ENCODE measurements at regions not wholly inside any gene's neighbourhood (a gene's known extent, or its start where the extent isn't known, plus 50 kb on each side); places are given as distances from the start of the nearest gene placed in this dataset.
"Not testable (repeated sequence)": the region's sequence is repeated elsewhere in the genome, so short reads cannot be mapped to it uniquely, and the experiment has no call there.

- TF ChIP-seq CTCF (IDR thresholded peaks at IDR 0.05; ENCODE audit: extremely low read depth, insufficient read depth, missing control alignments): no peak
- in situ Hi-C loops (cut with MboI; ENCODE audit: low pct_unique_long_range_greater_than_20kb, low sequenced_read_pairs, unreplicated experiment): no loop called here
- DNase-seq (ENCODE audit: low spot score): no peak
These were observed 433.1 kb upstream of the KCNMB2 start for GRCh38 chr3:178103140-178103539.

- DNase-seq (ENCODE audit: low spot score): no peak
- no peak for TF ChIP-seq CTCF (IDR thresholded peaks at IDR 0.05; ENCODE audit: extremely low read depth, insufficient read depth, missing control alignments)
- in situ Hi-C loops (cut with MboI; ENCODE audit: low pct_unique_long_range_greater_than_20kb, low sequenced_read_pairs, unreplicated experiment): no loop called here
These were observed 428.4 kb upstream of the KCNMB2 start for GRCh38 chr3:178107804-178108203.

DNA sequence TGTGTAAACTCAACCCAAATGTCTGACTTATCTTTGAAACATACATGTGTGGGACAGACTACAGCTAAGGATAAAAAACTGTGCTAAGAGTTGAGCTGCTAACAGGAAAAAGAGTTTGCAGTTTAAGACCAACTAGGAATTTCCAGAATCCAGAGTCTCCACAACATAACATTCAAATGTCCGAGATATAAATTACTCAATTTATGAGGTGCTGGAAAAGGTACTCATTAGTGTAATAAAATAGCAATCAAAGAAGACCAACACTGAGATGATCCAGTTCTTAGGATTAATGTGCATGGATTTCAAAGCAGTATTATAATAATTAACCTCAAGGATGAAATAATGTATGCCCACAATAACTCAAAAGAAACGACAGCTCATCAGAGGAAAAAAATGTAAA lies 426.5 kb upstream of the KCNMB2 start:
- in situ Hi-C loops (cut with MboI; ENCODE audit: low pct_unique_long_range_greater_than_20kb, low sequenced_read_pairs, unreplicated experiment): no loop called here
- no peak for DNase-seq (ENCODE audit: low spot score)
- TF ChIP-seq CTCF (IDR thresholded peaks at IDR 0.05; ENCODE audit: extremely low read depth, insufficient read depth, missing control alignments): no peak

DNA sequence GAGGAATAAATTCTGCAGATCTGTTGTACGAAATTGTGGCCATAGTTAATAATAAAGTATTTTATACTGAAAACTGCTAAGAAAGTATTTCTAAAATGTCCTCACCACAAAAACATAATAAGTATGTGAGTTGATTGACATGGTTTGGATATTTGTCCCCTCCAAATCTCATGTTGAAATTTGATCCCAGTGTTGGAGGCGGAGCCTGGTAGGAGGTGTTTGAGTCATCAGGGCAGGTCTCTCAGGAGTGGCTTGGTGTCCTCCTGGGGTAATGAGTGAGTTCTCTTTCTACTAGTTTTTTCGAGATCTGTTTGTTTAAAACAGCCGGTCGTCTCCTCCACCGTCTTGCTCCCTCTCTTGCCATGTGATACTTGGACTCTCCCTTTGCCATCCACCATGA lies 424.1 kb upstream of the KCNMB2 start:
- in situ Hi-C loops (cut with MboI; ENCODE audit: low pct_unique_long_range_greater_than_20kb, low sequenced_read_pairs, unreplicated experiment): no loop called here
- no peak for TF ChIP-seq CTCF (IDR thresholded peaks at IDR 0.05; ENCODE audit: extremely low read depth, insufficient read depth, missing control alignments)
- no peak for DNase-seq (ENCODE audit: low spot score)

GRCh38 chr3:178112552-178112951 lies 423.7 kb upstream of the KCNMB2 start:
- in situ Hi-C loops (cut with MboI; ENCODE audit: low pct_unique_long_range_greater_than_20kb, low sequenced_read_pairs, unreplicated experiment); DNase-seq (ENCODE audit: low spot score): not testable (repeated sequence)

GRCh38 chr3:178117641-178118040 lies 418.6 kb upstream of the KCNMB2 start:
- no peak for DNase-seq (ENCODE audit: low spot score)
- in situ Hi-C loops (cut with MboI; ENCODE audit: low pct_unique_long_range_greater_than_20kb, low sequenced_read_pairs, unreplicated experiment): no loop called here
- no peak for TF ChIP-seq CTCF (IDR thresholded peaks at IDR 0.05; ENCODE audit: extremely low read depth, insufficient read depth, missing control alignments)

DNA sequence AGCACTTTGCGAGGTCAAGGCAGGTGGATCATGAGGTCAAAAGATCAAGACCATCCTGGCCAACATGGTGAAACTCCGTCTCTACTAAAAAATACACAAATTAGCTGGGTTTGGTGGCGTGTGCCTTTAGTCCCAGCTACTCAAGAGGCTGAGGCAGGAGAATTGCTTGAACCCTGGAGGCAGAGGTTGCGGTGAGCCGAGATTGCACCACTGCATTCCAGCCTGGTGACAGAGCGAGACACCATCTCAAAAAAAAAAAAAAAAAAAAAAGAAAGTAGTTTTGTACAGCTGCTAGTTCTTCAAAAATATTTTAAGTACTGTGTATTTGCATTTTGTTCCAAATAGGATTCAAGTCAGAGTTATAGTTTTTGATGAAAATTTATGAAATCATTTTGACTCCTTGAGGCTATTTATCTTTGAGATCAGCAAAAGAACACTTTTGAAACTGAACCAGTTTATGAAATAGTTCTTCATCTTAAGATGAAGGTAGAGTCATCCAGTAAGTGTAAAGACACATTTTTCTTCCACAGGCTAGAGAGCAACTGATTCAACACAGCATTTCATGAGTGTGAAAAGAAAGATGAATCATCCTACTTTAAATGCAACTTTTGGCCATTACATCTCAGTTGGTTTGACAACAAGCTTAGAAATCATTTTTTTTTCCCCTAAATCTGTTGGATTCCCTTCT lies 416.5 kb upstream of the KCNMB2 start:
- in situ Hi-C loops (cut with MboI; ENCODE audit: low pct_unique_long_range_greater_than_20kb, low sequenced_read_pairs, unreplicated experiment); DNase-seq (ENCODE audit: low spot score): not testable (repeated sequence)

DNA sequence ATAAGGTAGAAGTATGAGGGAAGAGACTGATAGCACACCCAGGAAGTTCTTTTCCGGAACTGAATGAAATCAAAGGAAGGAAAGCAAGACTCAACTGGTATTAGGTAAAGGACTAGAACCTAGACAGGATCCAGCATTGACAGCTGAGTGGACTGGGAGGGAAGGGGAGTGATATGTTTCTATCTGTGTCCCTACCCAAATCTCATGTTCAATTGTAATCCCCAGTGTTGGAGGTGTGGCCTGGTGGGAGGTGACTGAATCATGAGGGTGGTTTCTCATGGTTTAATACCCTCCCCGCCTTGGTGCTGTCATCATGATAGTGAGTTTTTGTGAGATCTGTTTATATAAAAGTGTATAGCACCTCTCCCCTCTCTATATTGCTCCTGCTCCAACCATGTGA lies 415.9 kb upstream of the KCNMB2 start:
- in situ Hi-C loops (cut with MboI; ENCODE audit: low pct_unique_long_range_greater_than_20kb, low sequenced_read_pairs, unreplicated experiment): no loop called here
- DNase-seq (ENCODE audit: low spot score): no peak
- no peak for TF ChIP-seq CTCF (IDR thresholded peaks at IDR 0.05; ENCODE audit: extremely low read depth, insufficient read depth, missing control alignments)
